Skeletal muscle tissue (tissue), 3 donors: ENCODE measurements at regions not wholly inside any gene's neighbourhood (a gene's known extent, or its start where the extent isn't known, plus 50 kb on each side); places are given as distances from the start of the nearest gene placed in this dataset.

Experiments
- H3K27ac ChIP-seq: one replicate; pipeline ENCODE4 v1.7.0; 2013; ENCODE audit warnings: mild to moderate bottlenecking, low read depth, low read length, inconsistent platforms
- H3K27me3 ChIP-seq, 3 donors: one replicate each; pipeline ENCODE4 v1.7.0; 2013; ENCODE audit warnings: low read length in 3 of 3; ENCODE audit not compliant: control insufficient read depth in 3 of 3, insufficient read depth in 3 of 3
- H3K36me3 ChIP-seq, 3 donors: one replicate each; pipeline ENCODE4 v1.7.0; 2013; ENCODE audit warnings: low read length in 3 of 3; ENCODE audit not compliant: control insufficient read depth in 3 of 3, insufficient read depth in 3 of 3
- H3K4me1 ChIP-seq, 3 donors: one replicate each; pipeline ENCODE4 v1.7.0; 2013; ENCODE audit warnings: low read length in 3 of 3, mild to moderate bottlenecking in 3 of 3; ENCODE audit not compliant: control insufficient read depth in 3 of 3, insufficient read depth in 3 of 3
- H3K4me3 ChIP-seq, 3 donors: one replicate each; pipeline ENCODE4 v1.7.0; 2013; ENCODE audit warnings: low read length in 3 of 3
- H3K9ac ChIP-seq, 3 donors: one replicate each; pipeline ENCODE4 v1.7.0; 2013; ENCODE audit warnings: low read length in 3 of 3, mild to moderate bottlenecking in 3 of 3, moderate library complexity in 2 of 3, low read depth in 1 of 3
- H3K9me3 ChIP-seq, 3 donors: one replicate each; pipeline ENCODE4 v1.7.0; 2013; ENCODE audit warnings: low read length in 3 of 3; ENCODE audit not compliant: control insufficient read depth in 3 of 3
- donor health status: Osteomylitis.

DNA sequence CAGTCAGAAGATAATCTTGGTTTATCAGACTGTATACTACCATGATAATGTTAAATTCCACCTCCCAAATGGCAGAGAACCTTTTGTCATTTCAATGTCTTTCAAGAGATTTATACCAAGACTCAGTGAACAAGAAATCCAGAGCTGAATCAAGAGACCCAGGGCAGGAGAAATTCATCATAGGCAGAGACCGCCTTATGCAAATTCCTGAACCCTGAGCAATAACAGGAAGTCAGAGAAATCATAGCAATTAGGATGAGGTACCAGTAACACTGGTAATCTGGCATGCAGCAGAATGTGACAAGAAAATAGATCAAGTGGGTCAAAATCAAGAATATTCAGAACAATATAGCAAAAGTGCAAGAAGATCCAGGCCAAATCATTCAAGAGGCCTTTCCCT lies 412.4 kb upstream of the LRATD1 start:
- no peaks in the 10 kb centered on the region for H3K27me3 ChIP-seq
- H3K4me3 ChIP-seq, result no peak overlapping the region
- no peaks in the 10 kb centered on the region for H3K9me3 ChIP-seq
- H3K27ac ChIP-seq, result no peak overlapping the region
- no peak overlapping the region for H3K9ac ChIP-seq
- no peaks in the 10 kb centered on the region for H3K36me3 ChIP-seq
- no peaks in the 10 kb centered on the region for H3K4me1 ChIP-seq

DNA sequence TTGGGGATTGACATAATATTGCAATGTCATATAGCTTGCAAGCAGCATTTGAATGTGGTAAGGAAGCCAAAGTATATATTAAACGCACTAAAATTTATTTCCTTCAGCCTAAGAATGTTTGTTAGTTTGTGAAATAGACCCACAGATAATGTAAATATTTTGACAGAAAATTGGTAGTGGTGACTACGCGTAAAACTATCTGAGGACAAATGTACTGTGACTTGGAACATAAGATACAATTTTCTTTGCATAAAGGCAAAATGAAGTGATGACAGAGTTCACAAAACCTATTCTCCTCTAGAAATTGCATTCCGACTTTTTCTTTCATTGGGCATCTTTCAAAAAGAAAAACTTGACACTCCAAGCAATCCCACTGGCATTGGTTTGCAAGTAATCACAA lies 411.1 kb upstream of the LRATD1 start:
- no peaks in the 10 kb centered on the region for H3K9me3 ChIP-seq
- no peaks in the 10 kb centered on the region for H3K27me3 ChIP-seq
- no peaks in the 10 kb centered on the region for H3K4me1 ChIP-seq
- H3K9ac ChIP-seq, result no peak overlapping the region
- no peaks in the 10 kb centered on the region for H3K36me3 ChIP-seq
- no peak overlapping the region for H3K27ac ChIP-seq
- no peak overlapping the region for H3K4me3 ChIP-seq

DNA sequence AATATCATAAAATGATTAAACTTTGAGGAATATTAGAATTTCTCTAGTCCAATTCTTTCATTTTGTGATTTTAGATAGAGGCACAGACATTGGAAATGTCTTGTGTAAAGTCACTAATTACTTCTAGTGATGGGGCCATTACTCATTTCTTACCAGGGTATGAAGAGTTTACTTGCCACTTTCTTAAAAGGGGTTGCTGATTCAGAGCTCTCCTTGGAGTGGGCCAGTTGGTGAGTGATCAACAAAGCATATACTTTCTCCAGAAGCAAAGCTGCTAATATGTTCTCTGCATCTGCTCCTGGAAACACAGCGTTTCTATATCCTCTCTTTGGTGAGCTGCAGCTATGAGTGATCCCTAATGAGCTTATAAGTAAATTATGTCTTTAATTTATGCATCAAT lies 408.9 kb upstream of the LRATD1 start:
- no peaks in the 10 kb centered on the region for H3K27me3 ChIP-seq
- H3K9me3 ChIP-seq, result no peaks in the 10 kb centered on the region
- no peaks in the 10 kb centered on the region for H3K4me1 ChIP-seq
- no peaks in the 10 kb centered on the region for H3K36me3 ChIP-seq
- H3K4me3 ChIP-seq, result no peak overlapping the region
- no peak overlapping the region for H3K27ac ChIP-seq
- H3K9ac ChIP-seq, result no peak overlapping the region

DNA sequence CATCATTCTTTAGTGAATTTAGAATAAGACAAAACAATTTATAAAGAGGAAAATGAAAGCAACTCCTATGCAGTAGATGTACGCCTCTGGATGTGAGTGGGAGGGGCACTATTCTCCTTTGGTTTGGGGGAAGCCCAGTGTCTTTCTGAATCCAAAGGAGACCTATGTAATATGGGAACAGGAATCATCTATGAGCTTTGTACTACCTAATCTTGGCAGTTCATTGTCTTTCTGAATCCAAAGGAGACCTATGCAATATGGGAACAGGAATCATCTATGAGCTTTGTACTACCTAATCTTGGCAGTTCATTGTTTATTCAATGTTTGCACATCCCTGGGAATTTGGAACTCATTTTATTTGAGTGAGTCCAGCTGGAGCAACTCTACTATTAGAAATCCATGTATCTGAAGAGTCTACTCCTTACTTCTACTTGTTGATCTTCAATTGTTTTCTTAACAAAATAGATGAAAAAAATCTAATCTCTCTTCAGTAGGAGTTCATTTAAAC lies 401.1 kb upstream of the LRATD1 start:
- H3K9me3 ChIP-seq, result no peaks in the 10 kb centered on the region
- no peak overlapping the region for H3K27ac ChIP-seq
- H3K4me1 ChIP-seq, result no peaks in the 10 kb centered on the region
- H3K9ac ChIP-seq, result no peak overlapping the region
- H3K4me3 ChIP-seq, result no peak overlapping the region
- no peaks in the 10 kb centered on the region for H3K36me3 ChIP-seq
- no peaks in the 10 kb centered on the region for H3K27me3 ChIP-seq

DNA sequence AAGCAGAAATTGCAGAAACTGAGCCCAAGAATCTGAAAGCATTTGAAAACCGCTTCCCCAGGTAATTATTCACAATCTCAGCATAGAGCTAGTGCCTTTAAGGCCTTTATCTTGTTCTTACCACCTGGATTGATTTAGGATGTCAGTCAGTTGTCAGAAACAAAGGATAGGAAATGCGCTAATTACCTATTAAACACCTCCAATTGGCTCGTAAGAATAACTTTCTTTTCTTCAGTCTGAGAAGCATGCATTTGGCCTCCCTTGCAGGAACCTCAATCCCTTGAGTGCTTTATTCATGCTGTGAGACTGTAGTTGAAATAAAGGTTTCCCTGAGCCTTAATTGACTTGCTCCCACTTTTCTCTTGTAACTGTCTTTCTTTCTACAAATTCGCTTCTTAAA lies 400.3 kb upstream of the LRATD1 start:
- Histone ChIP-seq H3K4me3 (no peak overlapping the region), H3K4me1 (no peaks in the 10 kb centered on the region), H3K9ac (no peak overlapping the region), H3K27ac (no peak overlapping the region), H3K9me3 (no peaks in the 10 kb centered on the region), H3K27me3 (no peaks in the 10 kb centered on the region), H3K36me3 (no peaks in the 10 kb centered on the region)

DNA sequence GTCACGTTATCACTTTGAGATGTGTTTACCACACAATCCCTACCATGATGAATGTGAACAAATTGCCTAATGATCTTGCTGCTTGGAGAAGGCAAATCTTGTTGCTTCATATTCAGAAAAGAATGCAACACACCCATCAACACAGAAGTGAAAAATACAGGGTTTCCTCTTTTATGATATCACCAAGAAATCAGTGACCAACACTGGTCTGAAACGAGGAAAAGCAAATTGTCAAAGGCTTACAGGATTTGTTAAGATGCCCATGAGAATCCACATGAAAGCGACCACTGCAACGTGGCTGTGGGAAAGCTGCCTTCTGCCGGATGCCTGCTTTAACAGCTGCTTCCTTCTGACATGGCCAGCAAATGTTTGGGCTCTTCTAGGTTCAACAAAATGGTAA lies 397.6 kb upstream of the LRATD1 start:
- Histone ChIP-seq H3K36me3 (no peaks in the 10 kb centered on the region), H3K27me3 (no peaks in the 10 kb centered on the region), H3K9me3 (no peaks in the 10 kb centered on the region), H3K27ac (no peak overlapping the region), H3K4me1 (no peaks in the 10 kb centered on the region), H3K9ac (no peak overlapping the region), H3K4me3 (no peak overlapping the region)

DNA sequence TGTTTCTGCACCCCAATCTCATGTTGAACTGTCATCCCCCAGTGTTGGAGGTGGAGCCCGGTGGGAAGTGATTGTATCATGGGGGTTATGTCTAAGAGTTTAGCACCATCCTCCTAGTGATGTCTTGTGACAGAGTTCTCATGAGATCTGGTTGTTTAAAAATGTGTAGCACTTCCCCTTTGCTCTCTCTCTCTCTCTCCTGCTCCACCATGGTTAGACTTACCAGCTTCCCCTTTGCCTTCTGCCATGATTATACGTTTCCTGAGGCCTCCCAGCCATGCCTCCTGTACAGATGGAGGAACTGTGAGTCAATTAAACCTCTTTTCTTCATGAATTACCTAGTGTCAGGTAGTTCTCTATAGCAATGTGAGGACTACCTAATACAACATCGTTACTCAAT lies 396.9 kb upstream of the LRATD1 start:
- Histone ChIP-seq H3K36me3 (no peaks in the 10 kb centered on the region), H3K27ac (no peak overlapping the region), H3K27me3 (no peaks in the 10 kb centered on the region), H3K9ac (no peak overlapping the region), H3K4me1 (no peaks in the 10 kb centered on the region), H3K9me3 (no peaks in the 10 kb centered on the region), H3K4me3 (no peak overlapping the region)

DNA sequence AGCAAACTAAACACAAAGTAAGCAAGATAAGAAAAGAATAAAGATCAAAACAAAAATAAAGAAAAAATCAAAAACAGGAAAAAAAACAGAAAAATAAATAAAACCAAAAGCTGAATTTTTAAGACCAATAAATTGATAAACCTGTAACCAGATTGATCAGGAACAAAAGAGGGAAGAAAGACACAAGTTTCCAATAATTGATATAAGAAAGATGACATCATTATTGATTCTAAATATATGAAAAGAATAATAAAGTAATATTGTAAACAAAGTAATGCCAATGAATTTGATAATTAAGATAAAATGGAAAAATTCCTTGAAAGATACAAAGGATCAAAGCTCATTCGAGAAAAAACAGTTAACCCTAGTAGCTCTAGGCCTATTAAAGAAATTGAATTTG lies 394.6 kb upstream of the LRATD1 start:
- no peak overlapping the region for H3K9ac ChIP-seq
- no peaks in the 10 kb centered on the region for H3K9me3 ChIP-seq
- H3K27me3 ChIP-seq, result no peaks in the 10 kb centered on the region
- H3K27ac ChIP-seq, result no peak overlapping the region
- no peak overlapping the region for H3K4me3 ChIP-seq
- no peaks in the 10 kb centered on the region for H3K36me3 ChIP-seq
- H3K4me1 ChIP-seq, result no peaks in the 10 kb centered on the region

DNA sequence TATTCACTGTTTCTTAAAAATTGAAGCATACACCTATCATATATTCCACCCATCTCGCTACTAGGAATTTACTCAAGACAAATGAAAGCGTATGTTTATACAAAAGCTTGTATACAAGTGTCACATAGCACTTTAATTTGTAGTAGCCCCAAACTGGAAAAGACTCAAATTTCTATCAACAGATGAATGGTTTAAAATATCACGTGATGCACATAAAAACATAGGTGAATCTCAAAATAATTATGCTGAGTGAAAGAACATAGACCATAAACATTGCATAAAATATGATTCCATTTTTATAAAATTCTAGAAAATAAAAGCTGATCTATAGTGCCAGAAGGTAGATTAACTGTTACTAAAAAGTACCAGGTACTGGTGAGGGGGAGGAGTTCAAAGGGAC lies 392.9 kb upstream of the LRATD1 start:
- no peak overlapping the region for H3K4me3 ChIP-seq
- no peaks in the 10 kb centered on the region for H3K27me3 ChIP-seq
- H3K36me3 ChIP-seq, result no peaks in the 10 kb centered on the region
- no peak overlapping the region for H3K9ac ChIP-seq
- H3K4me1 ChIP-seq, result no peaks in the 10 kb centered on the region
- H3K27ac ChIP-seq, result no peak overlapping the region
- peaks cover 0 to 2% (median 0%) of the 10 kb centered on the region in 3 donors for H3K9me3 ChIP-seq

DNA sequence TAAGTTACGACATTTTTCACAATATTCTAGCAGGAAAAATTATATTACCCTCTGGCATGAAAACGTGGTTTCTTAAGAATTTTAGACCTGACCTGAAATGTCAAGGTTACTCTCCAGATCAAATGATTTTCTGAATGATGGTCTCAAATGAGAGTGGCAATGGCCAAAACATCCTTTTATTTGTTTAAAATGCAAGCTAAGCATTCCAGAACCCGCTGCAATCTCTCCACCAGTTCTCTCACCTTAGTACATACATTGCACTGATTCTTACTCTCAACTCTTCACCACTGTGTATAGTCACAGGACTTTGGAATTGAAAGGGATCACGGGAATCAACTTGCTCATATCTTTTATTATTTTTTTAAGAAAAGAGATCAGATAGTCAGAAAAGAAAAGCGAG lies 391.6 kb upstream of the LRATD1 start:
- Histone ChIP-seq H3K4me1 (no peaks in the 10 kb centered on the region), H3K27ac (no peak overlapping the region), H3K9ac (no peak overlapping the region), H3K36me3 (no peaks in the 10 kb centered on the region), H3K27me3 (no peaks in the 10 kb centered on the region), H3K4me3 (no peak overlapping the region), H3K9me3 (peaks cover 0 to 2% (median 0%) of the 10 kb centered on the region in 3 donors)

DNA sequence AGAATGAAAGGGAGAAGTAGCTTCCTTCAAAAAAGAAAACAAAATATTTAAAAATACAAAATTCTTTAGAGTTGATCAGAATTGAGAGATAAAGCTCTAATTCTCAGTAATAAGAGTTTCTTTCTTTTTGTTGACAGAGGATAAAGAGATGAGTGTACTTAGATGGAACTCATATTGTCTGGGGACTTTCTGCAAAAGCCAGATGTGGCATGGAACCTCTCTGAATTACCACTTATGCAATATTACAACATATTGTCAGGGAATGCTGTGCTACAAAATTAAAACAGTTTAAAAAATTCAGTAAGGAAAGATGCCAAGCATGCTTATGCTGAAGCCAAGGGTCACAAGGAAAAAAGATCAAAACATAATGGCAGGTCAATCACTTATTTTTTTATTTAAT lies 386.6 kb upstream of the LRATD1 start:
- Histone ChIP-seq H3K4me1 (no peaks in the 10 kb centered on the region), H3K9ac (no peak overlapping the region), H3K4me3 (no peak overlapping the region), H3K27ac (no peak overlapping the region), H3K27me3 (no peaks in the 10 kb centered on the region), H3K9me3 (peaks cover 0 to 2% (median 0%) of the 10 kb centered on the region in 3 donors), H3K36me3 (no peaks in the 10 kb centered on the region)
